Right atrium auricular region (tissue), 2 donors: ENCODE measurements at regions not wholly inside any gene's neighbourhood (a gene's known extent, or its start where the extent isn't known, plus 50 kb on each side); places are given as distances from the start of the nearest gene placed in this dataset.

ENCODE experiments used
- DNase-seq: peaks from one replicate; pipeline ENCODE4 v3.0.0-alpha.2; 2019; ENCODE audit warnings: low spot score
- H3K27ac ChIP-seq, 2 donors: fragments of 200-600 bp; sonication (generic); 1 replicate in 1 of 2; 2 replicates in 1 of 2; pipeline ENCODE4 v1.5.1; 2016 to 2019
- H3K27me3 ChIP-seq, 2 donors: fragments of 200-600 bp; sonication (generic); one replicate each; pipeline versions ENCODE4 v1.5.1 to v1.6.0; 2017 to 2019
- H3K36me3 ChIP-seq: fragments of 200-600 bp; sonication (generic); one replicate; pipeline ENCODE4 v1.5.1; 2016
- H3K4me1 ChIP-seq, 2 donors: fragments of 200-600 bp; sonication (generic); one replicate each; pipeline versions ENCODE4 v1.5.1 to v1.6.0; 2017 to 2019
- H3K4me3 ChIP-seq, 2 donors: fragments of 200-600 bp; sonication (generic); 1 replicate in 1 of 2; 2 replicates in 1 of 2; pipeline ENCODE4 v1.5.1; 2017 to 2019; ENCODE audit warnings: mild to moderate bottlenecking in 1 of 2, moderate library complexity in 1 of 2
- H3K9me3 ChIP-seq, 2 donors: fragments of 200-600 bp; sonication (generic); one replicate each; pipeline ENCODE4 v1.5.1; 2019
- TF ChIP-seq, protein P1 (sequence below), 2 donors: fragments of 200-600 bp; sonication (generic); IDR thresholded peaks; one replicate each; pipeline ENCODE4 v1.5.1; 2019; ENCODE audit warnings: antibody characterized with exemption in 2 of 2

DNA sequence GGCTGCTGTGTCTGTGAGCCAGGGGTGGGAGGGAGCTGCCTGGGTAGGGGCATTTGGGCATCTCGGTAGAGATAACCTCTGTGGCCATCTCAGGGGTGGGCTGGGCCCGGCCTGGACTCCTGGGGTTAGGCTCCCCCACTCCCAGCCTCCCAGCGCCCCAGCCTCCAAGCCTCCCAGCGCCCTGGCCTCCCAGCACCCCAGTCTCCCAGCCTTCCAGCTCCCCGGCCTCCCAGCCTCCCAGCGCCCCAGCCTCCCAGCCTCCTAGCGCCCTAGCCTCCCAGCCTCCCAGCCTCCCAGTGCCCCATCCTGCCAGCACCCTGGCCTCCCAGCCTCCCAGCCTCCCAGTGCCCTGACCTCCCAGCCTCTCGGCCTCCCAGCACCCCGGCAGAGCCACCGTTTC, 85.1 kb upstream of the TTC34 start:
- H3K4me3 ChIP-seq, result no peak overlapping the region
- no peaks in the 10 kb centered on the region for H3K4me1 ChIP-seq
- H3K27me3 ChIP-seq, result no peaks in the 10 kb centered on the region
- no peaks in the 10 kb centered on the region for H3K9me3 ChIP-seq
- no peak overlapping the region for H3K27ac ChIP-seq
- no peak for DNase-seq
- TF ChIP-seq, protein P1, sequence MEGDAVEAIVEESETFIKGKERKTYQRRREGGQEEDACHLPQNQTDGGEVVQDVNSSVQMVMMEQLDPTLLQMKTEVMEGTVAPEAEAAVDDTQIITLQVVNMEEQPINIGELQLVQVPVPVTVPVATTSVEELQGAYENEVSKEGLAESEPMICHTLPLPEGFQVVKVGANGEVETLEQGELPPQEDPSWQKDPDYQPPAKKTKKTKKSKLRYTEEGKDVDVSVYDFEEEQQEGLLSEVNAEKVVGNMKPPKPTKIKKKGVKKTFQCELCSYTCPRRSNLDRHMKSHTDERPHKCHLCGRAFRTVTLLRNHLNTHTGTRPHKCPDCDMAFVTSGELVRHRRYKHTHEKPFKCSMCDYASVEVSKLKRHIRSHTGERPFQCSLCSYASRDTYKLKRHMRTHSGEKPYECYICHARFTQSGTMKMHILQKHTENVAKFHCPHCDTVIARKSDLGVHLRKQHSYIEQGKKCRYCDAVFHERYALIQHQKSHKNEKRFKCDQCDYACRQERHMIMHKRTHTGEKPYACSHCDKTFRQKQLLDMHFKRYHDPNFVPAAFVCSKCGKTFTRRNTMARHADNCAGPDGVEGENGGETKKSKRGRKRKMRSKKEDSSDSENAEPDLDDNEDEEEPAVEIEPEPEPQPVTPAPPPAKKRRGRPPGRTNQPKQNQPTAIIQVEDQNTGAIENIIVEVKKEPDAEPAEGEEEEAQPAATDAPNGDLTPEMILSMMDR (IDR thresholded peaks at IDR 0.05), result no peak
- no peaks in the 10 kb centered on the region for H3K36me3 ChIP-seq

DNA sequence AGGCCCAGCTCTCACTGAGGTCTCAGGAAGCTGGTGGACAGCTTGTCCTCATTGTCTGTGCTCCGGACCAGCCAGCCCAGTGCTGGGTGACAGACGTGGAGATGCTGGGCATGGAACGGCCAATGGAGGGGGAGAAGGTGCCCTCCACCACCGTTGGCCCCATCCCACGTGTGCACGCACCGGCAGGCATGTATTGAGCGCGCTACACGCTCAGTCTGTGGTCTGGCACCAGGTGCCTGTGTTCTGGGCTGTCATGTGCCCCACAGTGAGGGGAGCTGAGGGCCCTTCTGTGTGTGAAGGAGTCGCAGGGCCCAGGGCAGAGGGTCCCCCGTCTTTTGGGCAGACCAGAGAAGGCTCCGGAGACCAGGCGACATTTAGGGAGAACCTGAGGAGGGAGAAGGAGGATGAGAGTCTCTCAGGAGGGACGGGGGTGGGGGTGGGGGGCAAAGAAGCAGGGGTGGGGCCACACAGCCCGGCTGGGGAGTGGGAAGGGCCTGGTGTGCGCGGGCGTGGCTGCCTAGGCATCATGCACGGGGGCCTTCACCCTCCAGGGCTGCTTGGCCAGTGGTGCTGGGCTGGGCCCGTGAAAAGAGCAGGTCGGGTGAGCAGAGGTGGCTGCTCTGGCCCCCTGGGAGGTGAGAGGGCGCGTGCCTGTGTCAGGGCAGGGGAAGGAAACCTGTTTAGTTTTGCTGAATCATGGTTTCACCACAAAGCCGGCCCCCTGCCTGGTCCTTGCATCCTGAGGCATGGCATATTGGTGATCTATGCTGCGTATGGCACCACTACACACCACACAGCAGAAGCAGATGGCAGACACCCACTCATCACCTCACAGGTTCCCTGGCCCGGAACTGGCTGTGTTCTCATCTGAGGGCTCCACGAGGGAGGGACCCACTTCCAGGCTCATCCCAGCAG, 86.7 kb upstream of the TTC34 start:
- Histone ChIP-seq H3K9me3 (no peaks in the 10 kb centered on the region), H3K27me3 (no peaks in the 10 kb centered on the region), H3K36me3 (no peaks in the 10 kb centered on the region), H3K4me1 (no peaks in the 10 kb centered on the region), H3K4me3 (no peak overlapping the region), H3K27ac (no peak overlapping the region)
- TF ChIP-seq, protein P1 (IDR thresholded peaks at IDR 0.05), result no peak
- no peak for DNase-seq

DNA sequence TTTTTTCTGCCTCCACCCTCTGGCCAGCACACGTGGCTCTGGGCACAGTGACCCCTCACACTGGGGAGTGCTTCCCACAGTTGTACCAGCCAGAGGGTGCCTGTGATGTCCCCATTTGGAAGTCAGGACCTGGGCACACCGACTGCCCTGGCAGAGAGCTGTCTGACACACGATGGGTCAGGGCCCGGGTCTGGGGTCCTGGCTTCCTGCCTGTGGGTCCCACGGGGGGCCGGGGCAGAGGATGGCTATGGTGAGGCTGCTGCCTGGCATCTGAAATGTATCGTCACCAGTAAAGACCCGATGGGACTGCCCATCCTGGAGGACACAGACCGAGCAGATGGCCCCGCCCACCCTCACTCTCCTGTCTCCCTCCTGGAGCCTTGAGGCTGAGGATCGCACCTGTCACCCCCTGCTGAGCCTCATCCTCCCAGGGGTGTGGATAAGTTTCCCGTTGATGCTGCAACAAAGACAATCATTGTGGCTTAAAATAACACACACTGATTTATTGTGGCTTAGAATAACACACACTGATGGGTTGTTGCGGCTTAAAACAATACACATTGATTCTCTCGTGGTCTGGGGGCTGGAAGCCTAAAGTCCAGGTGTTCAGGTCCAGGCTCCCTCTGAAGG, 88.8 kb upstream of the TTC34 start:
- H3K27ac ChIP-seq, result no peak overlapping the region
- H3K9me3 ChIP-seq, result no peaks in the 10 kb centered on the region
- DNase-seq, result no peak
- no peaks in the 10 kb centered on the region for H3K27me3 ChIP-seq
- no peaks in the 10 kb centered on the region for H3K4me1 ChIP-seq
- no peak overlapping the region for H3K4me3 ChIP-seq
- TF ChIP-seq, protein P1 (IDR thresholded peaks at IDR 0.05), result no peak
- H3K36me3 ChIP-seq, result no peaks in the 10 kb centered on the region

DNA sequence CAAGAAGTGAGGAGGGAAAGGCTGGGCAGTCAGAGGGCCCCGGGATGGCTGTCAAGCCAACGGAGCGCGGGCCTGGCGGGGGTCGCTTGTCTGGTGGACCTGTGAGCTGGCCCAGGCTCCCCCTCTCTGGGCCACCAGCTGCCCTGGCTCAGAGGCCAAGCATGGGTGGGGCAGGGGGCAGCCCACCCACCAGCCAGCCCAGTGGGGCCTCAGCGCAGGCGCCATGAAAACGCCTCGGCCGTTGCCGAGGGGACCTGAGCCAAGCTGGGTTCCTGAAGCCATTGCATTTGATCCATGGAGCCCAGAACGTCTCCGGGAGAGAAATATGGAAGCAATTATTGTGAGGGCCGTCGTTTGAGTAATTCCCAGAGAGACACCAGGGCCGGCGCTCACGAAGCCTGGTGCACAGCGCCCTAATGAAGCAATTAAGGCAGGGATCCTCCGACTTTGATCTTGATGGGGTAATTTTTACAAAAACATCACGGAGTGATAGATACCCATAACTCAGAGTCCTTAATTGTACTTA, 90.5 kb upstream of the TTC34 start:
- Histone ChIP-seq H3K4me1 (no peaks in the 10 kb centered on the region), H3K4me3 (no peak overlapping the region), H3K27ac (no peak overlapping the region), H3K9me3 (no peaks in the 10 kb centered on the region), H3K36me3 (no peaks in the 10 kb centered on the region), H3K27me3 (no peaks in the 10 kb centered on the region)
- no peak for DNase-seq
- TF ChIP-seq, protein P1 (IDR thresholded peaks at IDR 0.05), result no peak

DNA sequence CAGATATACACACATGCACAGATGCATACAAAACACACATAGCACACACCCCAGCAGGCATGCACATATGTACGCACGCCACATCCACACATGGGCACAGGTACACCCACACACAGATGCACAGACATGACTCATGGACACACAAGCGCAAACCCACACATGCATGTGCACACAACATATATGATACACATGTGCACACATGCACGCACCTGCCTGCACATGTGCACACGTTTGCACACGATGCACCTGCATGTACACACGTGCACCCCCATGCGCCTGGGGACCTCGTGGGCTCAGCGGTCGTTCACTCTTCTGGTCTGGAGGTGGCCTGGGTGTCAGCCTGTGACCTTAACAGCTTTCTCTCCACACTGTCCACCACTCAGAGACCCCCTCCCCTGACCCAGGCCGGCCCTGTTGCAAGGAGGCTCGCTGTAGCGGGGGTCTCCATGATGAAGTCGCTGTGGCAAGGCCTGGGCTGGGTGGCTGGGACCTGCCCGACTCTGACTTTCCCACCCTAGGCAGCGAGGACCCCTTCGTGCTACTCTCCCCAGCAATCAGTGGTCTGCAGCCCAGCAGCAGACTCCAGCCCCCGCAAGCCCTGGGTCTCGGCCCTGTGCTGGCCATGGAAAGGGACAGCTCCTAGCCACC, 92.1 kb upstream of the TTC34 start:
- Histone ChIP-seq H3K36me3 (no peaks in the 10 kb centered on the region), H3K4me3 (no peak overlapping the region), H3K4me1 (no peaks in the 10 kb centered on the region), H3K9me3 (no peaks in the 10 kb centered on the region), H3K27me3 (no peaks in the 10 kb centered on the region), H3K27ac (no peak overlapping the region)
- DNase-seq, result no peak
- TF ChIP-seq, protein P1 (IDR thresholded peaks at IDR 0.05), result no peak
